Activated CD8-positive, alpha-beta T cell treated with anti-CD3 and anti-CD28 coated beads, Interleukin-2, amount 10 ng/mL, durations not matched to agents 7 days and 5 days (primary cell): ENCODE measurements at regions not wholly inside any gene's neighbourhood (a gene's known extent, or its start where the extent isn't known, plus 50 kb on each side); places are given as distances from the start of the nearest gene placed in this dataset.

ENCODE experiments used
- ATAC-seq: fragments of 150-1000 bp; cut with Tn5 transposase; one replicate; pipeline ENCODE4 v1.10.0; 2021; ENCODE audit warnings: moderate library complexity
- CTCF ChIA-PET: fragments of 350-600 bp; sonication (Branson Sonifier 250); formaldehyde crosslinking; loops from one replicate; lab custom pipeline; 2021; ENCODE audit warnings: antibody characterized with exemption; lab: Charles Lee
- POLR2A ChIA-PET: fragments of 350-600 bp; sonication (Branson Sonifier 250); formaldehyde crosslinking; loops from one replicate; lab custom pipeline; 2021; ENCODE audit warnings: antibody characterized with exemption; lab: Charles Lee
- DNase-seq: peaks from one replicate; pipeline ENCODE4 v3.0.0-alpha.2; 2020
- H3K27ac Mint-ChIP-seq: one replicate; pipeline ENCODE4 v1.8.0; 2021; ENCODE audit warnings: mild to moderate bottlenecking, mixed read lengths
- H3K27me3 Mint-ChIP-seq: one replicate; pipeline ENCODE4 v1.8.0; 2021; ENCODE audit warnings: low read depth, mixed read lengths
- H3K36me3 Mint-ChIP-seq: one replicate; pipeline ENCODE4 v1.8.0; 2021; ENCODE audit warnings: low read depth, mixed read lengths
- H3K4me1 Mint-ChIP-seq: one replicate; pipeline ENCODE4 v1.8.0; 2021; ENCODE audit warnings: low read depth, mixed read lengths
- H3K4me3 Mint-ChIP-seq: one replicate; pipeline ENCODE4 v1.8.0; 2021; ENCODE audit warnings: mild to moderate bottlenecking, mixed read lengths
- H3K9me3 Mint-ChIP-seq: one replicate; pipeline ENCODE4 v1.8.0; 2022; ENCODE audit warnings: mixed read lengths; ENCODE audit not compliant: insufficient read depth

- H3K4me3 Mint-ChIP-seq = no peak overlapping the region
- DNase-seq = no peak
- ChIA-PET POLR2A (no interaction called here), CTCF (no interaction called here)
- H3K9me3 Mint-ChIP-seq = no peaks in the 10 kb centered on the region
- no peaks in the 10 kb centered on the region for H3K4me1 Mint-ChIP-seq
- no peak for ATAC-seq
- H3K27me3 Mint-ChIP-seq = no peaks in the 10 kb centered on the region
- no peak overlapping the region for H3K27ac Mint-ChIP-seq
- H3K36me3 Mint-ChIP-seq = no peaks in the 10 kb centered on the region
Measured at GRCh38 chr1:216825557-216825956, 102.3 kb upstream of the ESRRG start.

GRCh38 chr1:216824511-216824910 lies 101.3 kb upstream of the ESRRG start:
- H3K9me3 Mint-ChIP-seq = no peaks in the 10 kb centered on the region
- ChIA-PET CTCF (no interaction called here), POLR2A (no interaction called here)
- no peak overlapping the region for H3K27ac Mint-ChIP-seq
- H3K4me1 Mint-ChIP-seq = no peaks in the 10 kb centered on the region
- H3K27me3 Mint-ChIP-seq = no peaks in the 10 kb centered on the region
- no peaks in the 10 kb centered on the region for H3K36me3 Mint-ChIP-seq
- H3K4me3 Mint-ChIP-seq = no peak overlapping the region
- DNase-seq (no peak), ATAC-seq (no peak)

DNA sequence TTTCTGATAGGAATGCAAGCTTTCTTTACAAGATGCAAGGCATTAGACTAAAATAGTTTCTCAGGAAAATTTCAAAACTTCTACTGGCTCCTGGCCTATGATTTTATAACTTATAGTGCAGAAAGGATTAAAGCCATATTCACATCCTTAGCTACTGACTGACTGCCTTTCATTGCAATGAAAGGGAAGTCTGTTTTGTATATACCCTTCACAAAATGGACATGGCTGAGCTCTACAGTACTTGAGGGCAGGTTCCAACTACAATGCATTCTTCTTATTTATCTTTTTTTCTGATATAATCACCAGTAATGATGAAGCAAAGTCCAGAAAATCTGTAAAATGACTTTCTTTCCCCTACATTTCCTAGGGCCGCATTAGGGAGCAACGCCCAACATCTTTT lies 100.5 kb upstream of the ESRRG start:
- CTCF ChIA-PET = no interaction called here
- DNase-seq = no peak
- ATAC-seq = no peak
- no peaks in the 10 kb centered on the region for H3K36me3 Mint-ChIP-seq
- H3K4me1 Mint-ChIP-seq = no peaks in the 10 kb centered on the region
- H3K9me3 Mint-ChIP-seq = no peaks in the 10 kb centered on the region
- no peak overlapping the region for H3K4me3 Mint-ChIP-seq
- no peaks in the 10 kb centered on the region for H3K27me3 Mint-ChIP-seq
- POLR2A ChIA-PET = no interaction called here
- no peak overlapping the region for H3K27ac Mint-ChIP-seq

DNA sequence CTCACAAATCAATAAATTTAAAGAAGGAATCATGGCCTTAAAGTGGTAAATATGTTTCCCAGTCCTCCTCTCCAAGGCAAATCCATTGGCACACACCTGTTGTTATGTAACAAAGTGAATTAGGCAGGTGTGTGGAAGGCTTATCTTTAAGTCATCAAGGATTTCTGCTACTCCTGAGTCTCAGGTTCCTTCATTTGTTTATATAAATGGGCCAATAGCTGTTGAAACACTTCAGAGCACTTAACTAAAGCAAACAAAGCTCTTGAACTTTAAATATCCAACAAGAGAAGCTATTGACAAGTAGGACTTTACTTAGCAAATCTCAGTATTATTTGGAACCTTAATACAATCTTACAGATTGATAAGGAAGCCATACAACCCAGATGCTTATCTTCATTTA lies 99.3 kb upstream of the ESRRG start:
- DNase-seq (no peak), ATAC-seq (no peak)
- Mint-ChIP-seq H3K27ac (no peak overlapping the region), H3K27me3 (no peaks in the 10 kb centered on the region), H3K9me3 (no peaks in the 10 kb centered on the region), H3K4me3 (no peak overlapping the region), H3K4me1 (no peaks in the 10 kb centered on the region), H3K36me3 (no peaks in the 10 kb centered on the region)
- ChIA-PET POLR2A (no interaction called here), CTCF (no interaction called here)

- ChIA-PET POLR2A (no interaction called here), CTCF (no interaction called here)
- H3K4me1 Mint-ChIP-seq = no peaks in the 10 kb centered on the region
- no peak overlapping the region for H3K27ac Mint-ChIP-seq
- H3K4me3 Mint-ChIP-seq = no peak overlapping the region
- H3K9me3 Mint-ChIP-seq = no peaks in the 10 kb centered on the region
- DNase-seq = no peak
- ATAC-seq = no peak
- H3K27me3 Mint-ChIP-seq = no peaks in the 10 kb centered on the region
- H3K36me3 Mint-ChIP-seq = no peaks in the 10 kb centered on the region
Measured at GRCh38 chr1:216820345-216820744, 97.1 kb upstream of the ESRRG start.

DNA sequence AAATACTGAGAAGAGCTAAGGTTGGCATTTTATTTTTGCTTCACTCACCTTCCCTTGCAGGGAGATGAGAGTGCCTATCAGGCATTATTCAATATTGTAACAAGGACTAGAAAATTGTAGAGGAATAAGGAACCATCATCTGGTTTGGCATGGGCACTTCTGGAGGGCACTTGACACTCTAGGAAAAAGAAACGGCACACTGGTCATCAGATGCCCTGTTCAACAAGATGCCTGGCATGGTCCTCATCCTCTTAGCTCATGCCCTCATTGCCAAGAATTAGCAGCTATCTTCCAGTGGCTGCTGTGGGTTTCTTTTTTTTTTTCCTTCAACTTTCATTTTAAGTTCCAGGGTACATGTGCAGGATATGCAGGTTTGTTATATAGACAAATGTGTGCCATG lies 95.1 kb upstream of the ESRRG start:
- no peaks in the 10 kb centered on the region for H3K36me3 Mint-ChIP-seq
- no peaks in the 10 kb centered on the region for H3K27me3 Mint-ChIP-seq
- ChIA-PET CTCF (no interaction called here), POLR2A (no interaction called here)
- ATAC-seq (no peak), DNase-seq (no peak)
- no peaks in the 10 kb centered on the region for H3K4me1 Mint-ChIP-seq
- H3K27ac Mint-ChIP-seq = no peak overlapping the region
- H3K9me3 Mint-ChIP-seq = no peaks in the 10 kb centered on the region
- H3K4me3 Mint-ChIP-seq = no peak overlapping the region

- DNase-seq (no peak), ATAC-seq (no peak)
- Mint-ChIP-seq H3K36me3 (no peaks in the 10 kb centered on the region), H3K27ac (no peak overlapping the region), H3K27me3 (no peaks in the 10 kb centered on the region), H3K4me3 (no peak overlapping the region), H3K9me3 (no peaks in the 10 kb centered on the region), H3K4me1 (no peaks in the 10 kb centered on the region)
- CTCF ChIA-PET = no interaction called here
- POLR2A ChIA-PET = no interaction called here
Measured at GRCh38 chr1:216815260-216816131, 92.3 kb upstream of the ESRRG start.

- no peaks in the 10 kb centered on the region for H3K9me3 Mint-ChIP-seq
- no peaks in the 10 kb centered on the region for H3K36me3 Mint-ChIP-seq
- CTCF ChIA-PET = no interaction called here
- H3K27ac Mint-ChIP-seq = no peak overlapping the region
- H3K4me1 Mint-ChIP-seq = no peaks in the 10 kb centered on the region
- POLR2A ChIA-PET = no interaction called here
- H3K4me3 Mint-ChIP-seq = no peak overlapping the region
- ATAC-seq (no peak), DNase-seq (no peak)
- no peaks in the 10 kb centered on the region for H3K27me3 Mint-ChIP-seq
Measured at GRCh38 chr1:216814576-216815259, 91.5 kb upstream of the ESRRG start.

GRCh38 chr1:216812966-216813365 lies 89.7 kb upstream of the ESRRG start:
- Mint-ChIP-seq H3K4me3 (no peak overlapping the region), H3K36me3 (no peaks in the 10 kb centered on the region), H3K27ac (no peak overlapping the region), H3K27me3 (no peaks in the 10 kb centered on the region), H3K9me3 (no peaks in the 10 kb centered on the region), H3K4me1 (no peaks in the 10 kb centered on the region)
- ChIA-PET CTCF (no interaction called here), POLR2A (no interaction called here)
- DNase-seq (no peak), ATAC-seq (no peak)

DNA sequence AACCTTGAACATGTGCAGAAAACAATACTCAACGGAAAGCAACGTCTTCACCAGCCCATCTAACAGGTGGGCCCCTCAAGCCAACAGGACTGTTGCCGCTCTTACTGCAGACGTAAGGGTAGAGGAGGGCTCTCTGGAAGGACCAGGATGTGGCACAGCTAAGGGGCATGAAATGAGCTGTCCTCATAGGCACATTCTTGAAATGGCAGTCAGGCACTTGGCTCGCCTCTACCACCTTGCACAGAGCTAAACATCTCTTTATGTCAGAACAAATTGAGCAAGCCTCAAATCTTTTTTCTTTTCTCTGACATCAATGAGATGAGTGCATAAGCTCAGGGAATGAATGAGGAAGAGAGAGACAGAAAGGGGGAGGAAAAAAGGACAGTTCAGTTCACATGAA lies 86.4 kb upstream of the ESRRG start:
- no peak for ATAC-seq
- POLR2A ChIA-PET = no interaction called here
- CTCF ChIA-PET = no interaction called here

DNA sequence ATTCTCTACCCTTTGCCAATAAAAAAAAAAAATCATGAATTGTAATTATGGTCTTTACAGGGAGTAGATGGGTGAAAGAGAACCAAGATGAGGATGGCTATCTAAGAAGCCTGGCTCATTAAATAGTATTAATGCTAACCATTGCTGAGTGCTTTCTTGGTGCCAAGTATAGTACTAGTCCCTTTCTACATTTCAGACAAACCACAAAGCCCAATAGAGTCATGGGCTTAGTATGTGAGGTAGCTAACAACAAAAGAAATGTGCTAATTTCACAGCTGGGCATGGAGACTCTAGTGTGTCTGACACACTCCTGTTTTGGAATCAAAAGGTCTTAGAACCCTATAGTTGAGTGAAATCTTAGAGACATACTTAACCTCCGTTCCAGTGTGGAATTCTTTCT lies 84.5 kb upstream of the ESRRG start:
- Mint-ChIP-seq H3K4me3 (no peak overlapping the region), H3K36me3 (no peaks in the 10 kb centered on the region), H3K27ac (no peak overlapping the region), H3K9me3 (no peaks in the 10 kb centered on the region), H3K4me1 (no peaks in the 10 kb centered on the region), H3K27me3 (no peaks in the 10 kb centered on the region)
- POLR2A ChIA-PET = no interaction called here
- CTCF ChIA-PET = no interaction called here
- ATAC-seq (no peak), DNase-seq (no peak)

More for the DNA sequence above, 86.4 kb upstream of the ESRRG start:
- Mint-ChIP-seq H3K36me3 (no peaks in the 10 kb centered on the region), H3K27ac (no peak overlapping the region), H3K9me3 (no peaks in the 10 kb centered on the region), H3K4me3 (no peak overlapping the region), H3K27me3 (no peaks in the 10 kb centered on the region), H3K4me1 (no peaks in the 10 kb centered on the region)
- no peak for DNase-seq

- ChIA-PET POLR2A (no interaction called here), CTCF (no interaction called here)
- Mint-ChIP-seq H3K27me3 (no peaks in the 10 kb centered on the region), H3K36me3 (no peaks in the 10 kb centered on the region), H3K27ac (no peak overlapping the region), H3K9me3 (no peaks in the 10 kb centered on the region), H3K4me3 (no peak overlapping the region), H3K4me1 (no peaks in the 10 kb centered on the region)
- DNase-seq = no peak
- ATAC-seq = no peak
Measured at GRCh38 chr1:216805953-216806352, 82.7 kb upstream of the ESRRG start.
